WERI-Rb-1 (cell line): ENCODE measurements at regions not wholly inside any gene's neighbourhood (a gene's known extent, or its start where the extent isn't known, plus 50 kb on each side); places are given as distances from the start of the nearest gene placed in this dataset.
"Not testable (repeated sequence)": the region's sequence is repeated elsewhere in the genome, so short reads cannot be mapped to it uniquely, and the experiment has no call there.

Experiments used
- DNase-seq: peaks from one replicate; pipeline ENCODE4 v3.0.0-alpha.2; 2020
- H3K27ac ChIP-seq: fragments of 250-450 bp; sonication (Bioruptor Pico); 2 replicates; pipeline ENCODE4 v1.5.1; 2020; ENCODE audit warnings: mild to moderate bottlenecking, moderate library complexity
- H3K27me3 ChIP-seq: fragments of 250-450 bp; sonication (Bioruptor Pico); 2 replicates; pipeline ENCODE4 v1.5.1; 2021; ENCODE audit warnings: mild to moderate bottlenecking, low read depth, moderate library complexity; ENCODE audit not compliant: insufficient read depth, severe bottlenecking
- H3K36me3 ChIP-seq: fragments of 250-450 bp; sonication (Bioruptor Pico); 2 replicates; pipeline ENCODE4 v1.5.1; 2020; ENCODE audit warnings: mild to moderate bottlenecking, moderate library complexity
- H3K4me3 ChIP-seq: 2 replicates; pipeline ENCODE4 v1.5.1; 2011; ENCODE audit warnings: low read depth, mild to moderate bottlenecking, control low read depth, low read length
- H3K9me3 ChIP-seq: fragments of 250-450 bp; sonication (Bioruptor Pico); 2 replicates; pipeline ENCODE4 v1.5.1; 2021; ENCODE audit warnings: mild to moderate bottlenecking, moderate library complexity; ENCODE audit not compliant: severe bottlenecking
- TF ChIP-seq, protein P1 (sequence below): IDR thresholded peaks from 2 replicates; pipeline ENCODE4 v1.5.1; 2011; ENCODE audit warnings: low read depth, mild to moderate bottlenecking, control low read depth, inconsistent platforms, low read length

DNA sequence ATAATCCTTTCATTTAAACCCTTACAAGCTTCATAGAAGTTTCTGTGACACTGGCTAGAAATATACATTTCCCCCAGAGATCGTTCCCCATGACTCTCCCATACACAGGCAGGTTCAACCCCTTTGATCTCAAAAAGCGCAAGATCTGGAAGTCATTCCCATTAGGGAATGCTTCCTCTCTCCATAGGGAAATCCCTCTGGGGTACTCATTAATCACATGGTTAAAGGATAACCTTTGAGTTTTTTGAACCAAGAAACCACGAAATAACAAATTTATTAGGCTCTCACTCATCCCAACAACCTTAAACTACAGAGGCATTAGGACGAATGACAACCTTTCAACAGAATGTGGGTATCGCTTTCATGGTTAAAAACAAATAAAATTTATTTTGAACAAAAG, 211.9 kb upstream of the PRICKLE2 start:
- TF ChIP-seq, protein P1, sequence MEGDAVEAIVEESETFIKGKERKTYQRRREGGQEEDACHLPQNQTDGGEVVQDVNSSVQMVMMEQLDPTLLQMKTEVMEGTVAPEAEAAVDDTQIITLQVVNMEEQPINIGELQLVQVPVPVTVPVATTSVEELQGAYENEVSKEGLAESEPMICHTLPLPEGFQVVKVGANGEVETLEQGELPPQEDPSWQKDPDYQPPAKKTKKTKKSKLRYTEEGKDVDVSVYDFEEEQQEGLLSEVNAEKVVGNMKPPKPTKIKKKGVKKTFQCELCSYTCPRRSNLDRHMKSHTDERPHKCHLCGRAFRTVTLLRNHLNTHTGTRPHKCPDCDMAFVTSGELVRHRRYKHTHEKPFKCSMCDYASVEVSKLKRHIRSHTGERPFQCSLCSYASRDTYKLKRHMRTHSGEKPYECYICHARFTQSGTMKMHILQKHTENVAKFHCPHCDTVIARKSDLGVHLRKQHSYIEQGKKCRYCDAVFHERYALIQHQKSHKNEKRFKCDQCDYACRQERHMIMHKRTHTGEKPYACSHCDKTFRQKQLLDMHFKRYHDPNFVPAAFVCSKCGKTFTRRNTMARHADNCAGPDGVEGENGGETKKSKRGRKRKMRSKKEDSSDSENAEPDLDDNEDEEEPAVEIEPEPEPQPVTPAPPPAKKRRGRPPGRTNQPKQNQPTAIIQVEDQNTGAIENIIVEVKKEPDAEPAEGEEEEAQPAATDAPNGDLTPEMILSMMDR: no peak
- Histone ChIP-seq H3K9me3 (peaks cover 5% of the 10 kb centered on the region), H3K27me3 (no peaks in the 10 kb centered on the region), H3K27ac (no peak overlapping the region), H3K4me3 (no peak overlapping the region), H3K36me3 (no peaks in the 10 kb centered on the region)
- no peak for DNase-seq

- H3K27me3 ChIP-seq, H3K9me3 ChIP-seq, DNase-seq, H3K27ac ChIP-seq, H3K36me3 ChIP-seq, H3K4me3 ChIP-seq: not testable (repeated sequence)
Measured at GRCh38 chr3:64435023-64435422, 209.8 kb upstream of the PRICKLE2 start.

DNA sequence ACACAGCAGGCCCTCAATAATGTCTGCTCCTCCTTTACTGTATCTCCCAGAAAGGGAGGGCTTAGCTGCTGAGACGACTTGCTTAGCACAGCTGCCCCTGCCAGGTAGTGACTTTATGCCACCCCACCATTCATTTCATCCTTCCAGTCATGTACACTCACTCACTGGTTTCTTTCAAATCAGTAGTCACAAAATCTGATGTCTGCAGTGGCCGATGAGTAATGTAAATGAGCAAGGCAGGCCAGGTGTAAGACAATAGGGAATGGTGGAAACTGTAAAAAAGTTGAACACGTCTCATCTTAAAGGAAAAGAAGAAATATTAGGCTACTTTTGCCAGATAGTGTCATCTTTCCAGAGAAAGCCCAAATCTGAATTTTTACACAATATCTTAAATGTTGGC, 207.6 kb upstream of the PRICKLE2 start:
- TF ChIP-seq, protein P1: no peak
- H3K27ac ChIP-seq: no peak overlapping the region
- peaks cover 5% of the 10 kb centered on the region for H3K9me3 ChIP-seq
- no peaks in the 10 kb centered on the region for H3K27me3 ChIP-seq
- H3K36me3 ChIP-seq: no peaks in the 10 kb centered on the region
- no peak overlapping the region for H3K4me3 ChIP-seq
- DNase-seq: no peak

DNA sequence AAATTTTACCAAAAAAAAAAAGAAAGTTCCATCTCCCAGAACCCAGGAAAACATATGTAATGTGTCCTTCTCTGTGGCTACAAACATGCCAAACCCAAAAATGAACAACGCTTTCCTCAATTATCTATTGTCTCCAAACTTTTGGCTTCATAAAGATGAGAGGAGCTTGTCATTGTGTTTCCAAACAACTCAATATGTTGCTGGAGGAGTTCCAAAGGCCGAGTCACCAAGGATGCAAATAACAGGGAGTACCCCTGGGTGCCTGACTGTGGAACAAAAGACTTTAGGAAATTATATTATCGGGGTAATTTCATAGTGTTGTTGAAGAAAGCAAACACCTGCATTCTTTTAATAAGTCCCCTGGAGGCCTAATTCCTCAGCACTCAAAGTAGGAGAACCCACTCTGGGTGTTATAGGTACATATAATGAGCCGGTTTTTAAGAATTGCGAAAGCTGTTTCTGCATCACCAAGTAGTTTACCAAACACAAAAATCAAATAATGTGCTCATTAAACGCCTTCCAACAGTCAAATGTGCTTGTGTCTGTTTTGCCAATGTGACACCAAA, 206.3 kb upstream of the PRICKLE2 start:
- H3K27ac ChIP-seq: no peak overlapping the region
- peaks cover 5% of the 10 kb centered on the region for H3K9me3 ChIP-seq
- no peak for DNase-seq
- TF ChIP-seq, protein P1: no peak
- no peaks in the 10 kb centered on the region for H3K36me3 ChIP-seq
- H3K27me3 ChIP-seq: no peaks in the 10 kb centered on the region
- no peak overlapping the region for H3K4me3 ChIP-seq

DNA sequence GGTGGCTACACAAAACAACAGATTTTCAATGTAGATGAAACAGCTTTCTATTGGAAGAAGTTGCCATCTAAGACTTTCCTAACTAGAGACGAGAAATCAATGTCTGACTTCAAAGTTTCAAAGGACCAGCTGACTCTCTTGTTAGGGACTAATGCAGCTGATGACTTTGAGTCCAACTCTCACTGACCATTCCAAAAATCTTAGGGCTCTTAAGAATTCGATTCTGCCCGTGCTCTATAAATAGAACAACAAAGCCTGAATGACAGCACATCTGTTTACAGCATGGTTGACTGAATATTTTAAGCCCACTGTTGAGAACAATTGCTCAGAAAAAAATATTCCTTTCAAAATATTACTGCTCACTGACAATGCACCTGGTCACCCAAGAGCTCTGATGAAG, 202.4 kb upstream of the PRICKLE2 start:
- TF ChIP-seq, protein P1: no peak
- Histone ChIP-seq H3K9me3 (no peaks in the 10 kb centered on the region), H3K4me3 (no peak overlapping the region), H3K27me3 (no peaks in the 10 kb centered on the region), H3K27ac (no peak overlapping the region), H3K36me3 (no peaks in the 10 kb centered on the region; the same call in 1 of the 2 replicates)
- DNase-seq: no peak

- Histone ChIP-seq H3K27me3 (no peaks in the 10 kb centered on the region), H3K4me3 (no peak overlapping the region), H3K9me3 (no peaks in the 10 kb centered on the region), H3K27ac (no peak overlapping the region), H3K36me3 (no peaks in the 10 kb centered on the region; the same call in 1 of the 2 replicates)
- no peak for DNase-seq
- TF ChIP-seq, protein P1: no peak
Measured at GRCh38 chr3:64426551-64426950, 201.3 kb upstream of the PRICKLE2 start.
